Fibroblast of gingiva (primary cell): ENCODE measurements at regions not wholly inside any gene's neighbourhood (a gene's known extent, or its start where the extent isn't known, plus 50 kb on each side); places are given as distances from the start of the nearest gene placed in this dataset.
"Not testable (repeated sequence)": the region's sequence is repeated elsewhere in the genome, so short reads cannot be mapped to it uniquely, and the experiment has no call there.

Source experiments
- DNase-seq: peaks from one replicate; pipeline ENCODE4 v3.0.0-alpha.2; 2011; ENCODE audit warnings: low read depth

- DNase-seq: no peak
These were observed 943.7 kb downstream of the METTL15 start for GRCh38 chr11:29051935-29052334.

GRCh38 chr11:29050962-29051361 is 942.8 kb downstream of the METTL15 start:
- DNase-seq: not testable (repeated sequence)

DNA sequence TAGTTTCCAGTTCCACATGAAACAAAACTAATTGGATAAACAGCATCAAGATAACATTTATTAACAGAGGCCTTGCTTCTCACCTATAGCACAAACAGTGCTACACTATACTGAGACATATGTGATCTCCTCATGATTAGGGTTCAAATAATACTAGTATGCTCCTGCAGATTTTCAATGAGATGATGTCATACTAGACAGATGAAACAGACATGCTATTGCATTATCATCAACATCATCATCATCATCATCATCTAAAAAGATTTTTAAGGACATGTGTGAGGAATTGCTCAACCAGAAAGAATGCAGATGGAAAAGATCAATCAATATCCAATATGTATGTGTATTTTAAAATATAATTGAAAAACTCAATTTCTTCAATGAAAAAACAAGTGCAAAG is 932.3 kb downstream of the METTL15 start:
- no peak for DNase-seq

DNA sequence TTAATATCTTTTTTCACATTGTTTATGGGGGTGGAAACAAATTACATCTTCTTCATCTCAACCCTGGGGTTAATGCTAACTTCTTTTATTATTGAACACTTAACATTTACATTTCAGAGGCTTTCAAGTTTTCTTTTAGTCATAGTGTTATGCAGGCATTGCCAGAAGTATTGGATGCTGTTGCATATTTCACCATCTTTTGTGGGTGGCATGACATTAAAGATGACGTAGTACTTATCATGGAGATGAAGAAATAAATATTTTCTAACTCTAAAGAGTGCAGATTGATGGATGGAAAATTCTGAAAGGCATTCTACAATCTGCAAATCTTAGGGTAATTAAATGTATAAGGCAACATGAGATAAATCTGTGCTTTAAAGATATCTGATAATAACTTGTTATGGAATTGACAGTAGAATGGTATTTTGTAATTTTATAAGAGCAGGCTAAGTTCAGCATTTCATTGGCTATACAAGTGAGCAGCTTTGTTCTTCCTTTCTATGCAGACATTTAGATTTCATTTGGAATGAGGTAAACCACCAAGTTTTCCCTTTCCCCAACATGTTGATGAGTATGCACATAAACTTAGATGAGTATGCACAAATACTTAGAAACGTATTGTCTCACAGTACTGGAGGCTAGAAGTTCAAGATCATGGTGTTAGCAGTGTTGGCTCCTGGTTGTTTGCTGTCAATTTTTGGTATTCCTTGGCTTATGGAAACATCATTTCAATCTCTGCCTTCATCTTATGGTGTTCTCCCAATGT is 924.4 kb downstream of the METTL15 start:
- peak; percentile 10 for DNase-seq

DNA sequence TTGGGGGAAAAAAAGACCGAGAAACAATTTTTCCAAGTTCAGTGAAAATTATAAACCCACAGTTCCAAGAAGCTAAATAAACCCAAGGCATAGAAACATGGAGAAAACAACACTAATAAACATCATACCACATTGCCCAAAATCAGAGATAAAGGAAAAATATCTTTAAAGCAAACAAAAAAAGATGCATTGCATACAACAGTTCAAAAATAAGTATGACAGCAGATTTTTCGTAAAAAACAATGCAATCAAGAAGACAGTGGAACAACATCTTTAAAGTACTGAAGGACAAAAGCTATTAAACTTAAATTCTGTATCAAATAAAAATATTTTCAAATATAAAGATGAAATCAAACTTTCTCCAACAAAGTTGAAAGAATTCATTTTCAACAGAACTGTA is 921.3 kb downstream of the METTL15 start:
- no peak for DNase-seq

GRCh38 chr11:29027436-29027835 is 919.2 kb downstream of the METTL15 start:
- no peak for DNase-seq

DNA sequence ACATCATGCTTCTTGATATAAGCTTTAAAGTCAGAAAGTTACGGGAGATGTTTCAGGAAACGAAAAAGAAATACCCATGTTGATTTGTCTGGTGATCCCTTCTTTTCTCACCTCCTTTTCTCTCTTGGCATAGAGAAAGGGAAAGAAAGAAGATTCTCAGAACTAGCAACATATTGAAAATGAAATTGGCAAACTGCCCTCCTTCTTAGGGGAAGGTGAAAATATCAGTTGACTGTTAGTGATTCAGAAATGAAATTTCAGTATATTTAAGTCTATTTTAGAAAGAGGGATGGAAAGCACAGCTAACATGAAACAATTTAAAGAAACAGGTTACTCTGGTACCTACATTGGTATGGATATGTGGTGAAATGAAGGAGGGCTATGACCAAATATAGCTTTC is 918.1 kb downstream of the METTL15 start:
- DNase-seq: no peak

GRCh38 chr11:29025001-29025400 is 916.8 kb downstream of the METTL15 start:
- no peak for DNase-seq

- DNase-seq: no peak
These were observed 916.2 kb downstream of the METTL15 start for GRCh38 chr11:29024386-29024785.

GRCh38 chr11:29023761-29024160 is 915.6 kb downstream of the METTL15 start:
- no peak for DNase-seq

- DNase-seq: no peak
These were observed 914.5 kb downstream of the METTL15 start for GRCh38 chr11:29022676-29023075.

DNA sequence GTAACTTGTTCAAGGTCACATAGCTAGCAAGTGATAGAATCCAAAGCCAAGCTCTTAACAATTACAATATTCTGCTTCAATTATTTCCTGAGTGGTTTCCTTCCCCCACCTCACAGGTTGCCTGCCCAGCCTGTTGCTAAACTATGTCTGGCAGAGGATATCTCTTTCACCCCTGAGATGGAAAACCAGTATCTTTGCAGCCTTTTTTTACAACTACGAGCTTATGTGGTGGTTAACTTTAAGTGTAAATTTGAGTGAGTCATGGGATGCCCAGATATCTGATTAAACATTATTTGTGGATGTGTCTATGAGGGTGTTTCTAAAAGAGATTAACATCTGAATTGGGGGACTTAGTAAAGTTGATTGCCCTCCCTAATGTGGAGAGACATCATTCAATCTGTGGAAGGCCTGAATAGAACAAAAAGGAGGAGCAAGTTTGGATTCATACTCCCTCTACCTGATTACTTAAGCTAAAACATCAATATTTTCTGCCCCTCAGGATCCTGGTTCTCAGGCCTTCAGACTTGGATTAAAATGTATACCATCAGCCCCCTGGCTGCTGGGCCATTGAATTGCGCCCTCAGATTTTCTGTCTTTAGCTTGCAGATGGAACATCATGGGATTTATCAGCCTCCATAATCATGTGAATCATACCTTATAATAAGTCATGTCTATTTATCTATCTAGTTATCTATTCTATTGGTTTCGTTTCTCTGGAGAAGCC is 911.9 kb downstream of the METTL15 start:
- DNase-seq: peak; percentile 27

DNA sequence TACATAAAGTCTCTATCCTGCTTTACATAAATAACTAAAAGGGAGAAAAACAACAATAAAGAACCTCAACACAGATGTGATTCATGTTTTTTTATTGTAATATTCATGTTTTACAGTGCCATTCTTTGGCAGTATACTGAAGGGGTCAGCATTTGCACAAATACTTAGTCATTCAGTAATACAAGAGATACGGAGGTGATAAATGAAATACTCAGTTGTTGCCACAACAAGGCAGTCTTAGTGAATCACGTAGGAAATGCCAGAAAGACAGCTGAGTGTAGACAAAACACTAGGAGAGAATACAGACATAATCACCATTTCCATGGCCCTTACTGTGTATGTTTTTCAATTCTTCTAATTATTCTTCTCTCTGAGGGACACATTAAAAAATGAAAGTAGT is 910.4 kb downstream of the METTL15 start:
- DNase-seq: peak; percentile 57

DNA sequence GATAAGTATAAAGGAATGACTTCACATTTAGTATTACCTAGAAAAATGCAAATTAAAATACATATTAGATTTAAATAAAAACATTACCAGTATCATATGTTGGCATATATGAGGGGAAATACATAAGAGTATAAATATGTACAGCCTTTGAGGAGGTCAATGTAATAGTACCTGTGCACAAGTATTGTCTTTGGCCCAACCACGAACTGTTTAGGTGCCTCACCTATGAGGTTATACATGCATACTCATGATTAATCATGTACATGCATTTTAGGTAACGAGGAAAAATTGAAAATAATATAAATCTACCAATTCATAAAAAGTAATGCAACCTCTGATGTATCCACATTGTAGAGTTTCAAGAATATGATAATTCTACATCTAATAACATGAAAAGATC is 909.8 kb downstream of the METTL15 start:
- no peak for DNase-seq

GRCh38 chr11:29012507-29012906 is 904.3 kb downstream of the METTL15 start:
- DNase-seq: no peak

- peak; percentile 68 for DNase-seq
These were observed 901.2 kb downstream of the METTL15 start for GRCh38 chr11:29009426-29009825.

- no peak for DNase-seq
These were observed 900.3 kb downstream of the METTL15 start for GRCh38 chr11:29008481-29008880.

GRCh38 chr11:29006668-29007067 is 898.5 kb downstream of the METTL15 start:
- no peak for DNase-seq

DNA sequence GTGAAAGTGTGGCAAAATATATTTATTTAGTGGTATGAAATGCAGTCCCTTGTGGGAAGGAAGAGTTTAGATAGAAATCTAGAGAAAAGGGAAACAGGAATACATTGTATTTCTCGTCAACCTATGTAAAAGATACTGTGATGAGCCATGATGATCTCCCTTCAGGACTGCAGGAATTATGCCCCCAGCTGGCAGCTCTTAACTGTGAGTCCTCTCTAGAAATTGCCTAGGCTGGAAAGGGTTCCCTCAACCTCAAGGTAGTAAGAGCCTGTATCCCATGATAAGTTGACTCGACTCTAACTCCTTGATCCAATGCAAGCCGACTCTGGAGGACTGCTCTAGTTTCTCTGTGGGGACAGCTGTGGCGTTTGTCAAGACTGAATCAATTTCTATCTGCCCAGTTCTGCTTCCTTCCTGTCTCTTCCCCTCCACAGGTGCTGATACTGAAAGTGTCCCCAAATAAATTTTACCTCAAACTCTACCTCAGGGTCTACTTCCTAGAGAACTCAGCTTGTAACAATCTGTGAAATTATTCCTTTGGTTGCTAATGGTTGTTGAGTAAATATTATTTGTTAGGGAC is 897.3 kb downstream of the METTL15 start:
- no peak for DNase-seq

DNA sequence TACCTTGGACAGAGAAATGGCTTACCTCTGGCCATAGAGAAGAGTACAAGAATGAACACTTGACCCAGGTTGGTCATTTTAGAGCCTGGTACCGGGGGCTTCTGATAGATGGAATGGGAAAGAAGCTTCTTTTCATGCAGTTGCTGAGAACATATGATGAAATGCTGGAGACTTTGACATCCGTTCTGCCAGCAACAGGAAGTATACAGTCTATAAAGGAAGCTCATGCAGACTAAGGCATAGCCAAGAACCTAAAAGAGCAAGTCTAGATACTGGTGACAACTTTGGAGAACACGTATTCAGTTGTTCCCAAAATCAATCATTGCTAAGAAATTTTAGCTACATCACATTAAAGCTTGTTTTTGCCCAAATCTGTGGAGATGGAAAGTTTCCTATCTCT is 894.6 kb downstream of the METTL15 start:
- DNase-seq: no peak

- DNase-seq: no peak
These were observed 891.4 kb downstream of the METTL15 start for GRCh38 chr11:28999620-29000019.

DNA sequence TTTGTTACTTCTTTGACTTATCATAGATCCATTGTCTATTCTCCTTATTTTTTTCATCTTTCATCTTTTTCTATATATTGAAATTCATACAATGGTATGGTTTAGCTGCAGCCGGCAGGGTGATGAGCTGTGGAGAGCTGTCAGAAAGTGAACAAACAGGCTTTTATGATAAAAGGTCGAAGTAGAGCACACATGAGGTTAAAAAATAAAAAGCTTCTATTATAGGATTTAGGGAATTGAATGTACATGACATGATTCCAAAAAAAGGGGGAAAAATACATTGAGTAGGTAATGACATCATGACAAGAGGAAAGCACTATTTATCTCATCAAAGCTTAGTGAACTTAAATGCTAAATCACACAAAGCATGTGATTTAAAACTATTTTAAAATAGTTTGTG is 884.8 kb downstream of the METTL15 start:
- no peak for DNase-seq

- no peak for DNase-seq
These were observed 876.0 kb downstream of the METTL15 start for GRCh38 chr11:28984231-28984630.
